ENCODE measurements at regions not wholly inside any gene's neighbourhood (a gene's known extent, or its start where the extent isn't known, plus 50 kb on each side); places are given as distances from the start of the nearest gene placed in this dataset.

DNA sequence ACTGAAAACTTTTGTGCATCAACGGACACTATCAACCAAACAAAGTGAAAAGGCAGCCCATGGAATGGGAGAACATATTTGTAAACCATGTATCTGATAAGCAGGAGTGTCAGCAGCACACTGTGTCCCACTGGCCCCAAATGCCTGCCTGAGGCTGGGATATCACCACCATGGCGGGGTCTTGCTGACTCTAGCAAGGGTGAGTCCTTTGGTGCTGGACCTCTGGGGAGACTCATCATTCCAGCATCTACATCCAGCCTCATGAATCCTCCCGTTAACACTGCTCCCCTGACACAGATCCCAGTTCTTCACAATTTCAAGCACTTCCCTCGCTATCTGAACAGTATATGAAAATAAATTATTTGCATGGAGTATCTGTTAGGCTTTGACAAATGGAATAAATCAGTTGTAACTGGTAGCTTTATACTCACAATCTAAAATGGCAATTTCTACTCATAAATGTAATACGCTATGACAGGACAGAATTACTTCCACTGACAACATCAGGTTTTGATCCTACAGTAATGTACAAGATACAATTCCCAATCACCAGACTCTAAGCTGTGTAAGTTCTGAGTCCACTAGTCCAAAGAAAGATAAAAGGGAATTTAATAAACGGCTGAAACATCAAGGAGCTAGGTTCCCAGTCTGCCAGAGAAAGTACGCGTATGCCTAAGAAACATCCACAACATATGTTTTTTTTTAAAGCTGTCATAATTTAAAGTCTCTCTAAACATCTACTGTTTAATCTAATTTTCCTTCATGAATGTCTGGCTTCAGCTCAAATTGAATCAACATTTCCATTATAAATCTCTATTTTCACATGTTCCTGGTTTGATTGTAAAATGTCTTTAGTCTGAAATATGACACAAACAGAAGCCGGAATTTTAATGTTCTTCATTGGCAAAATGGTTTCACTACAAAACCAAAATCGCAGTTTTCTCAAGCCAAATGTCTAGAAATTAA lies 95.1 kb downstream of the SIPA1L2 start:
- TF ChIP-seq, protein P1, sequence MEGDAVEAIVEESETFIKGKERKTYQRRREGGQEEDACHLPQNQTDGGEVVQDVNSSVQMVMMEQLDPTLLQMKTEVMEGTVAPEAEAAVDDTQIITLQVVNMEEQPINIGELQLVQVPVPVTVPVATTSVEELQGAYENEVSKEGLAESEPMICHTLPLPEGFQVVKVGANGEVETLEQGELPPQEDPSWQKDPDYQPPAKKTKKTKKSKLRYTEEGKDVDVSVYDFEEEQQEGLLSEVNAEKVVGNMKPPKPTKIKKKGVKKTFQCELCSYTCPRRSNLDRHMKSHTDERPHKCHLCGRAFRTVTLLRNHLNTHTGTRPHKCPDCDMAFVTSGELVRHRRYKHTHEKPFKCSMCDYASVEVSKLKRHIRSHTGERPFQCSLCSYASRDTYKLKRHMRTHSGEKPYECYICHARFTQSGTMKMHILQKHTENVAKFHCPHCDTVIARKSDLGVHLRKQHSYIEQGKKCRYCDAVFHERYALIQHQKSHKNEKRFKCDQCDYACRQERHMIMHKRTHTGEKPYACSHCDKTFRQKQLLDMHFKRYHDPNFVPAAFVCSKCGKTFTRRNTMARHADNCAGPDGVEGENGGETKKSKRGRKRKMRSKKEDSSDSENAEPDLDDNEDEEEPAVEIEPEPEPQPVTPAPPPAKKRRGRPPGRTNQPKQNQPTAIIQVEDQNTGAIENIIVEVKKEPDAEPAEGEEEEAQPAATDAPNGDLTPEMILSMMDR (conservative IDR thresholded peaks at IDR 0.05): no peak
- TF ChIP-seq ZFX (IDR thresholded peaks at IDR 0.05): no peak

All from C4-2B (cell line).